Cardiac fibroblast (primary cell): ENCODE measurements at regions not wholly inside any gene's neighbourhood (a gene's known extent, or its start where the extent isn't known, plus 50 kb on each side); places are given as distances from the start of the nearest gene placed in this dataset.

Experiments used
- DNase-seq, 2 donors: peaks; one replicate each; pipeline versions ENCODE4 v3.0.0 to v3.0.0-alpha.2; 2010; ENCODE audit warnings: low read depth in 2 of 2
- H3K4me3 ChIP-seq, 2 donors: replicated peaks in 1 of 2; 1 replicate in 1 of 2; 2 replicates in 1 of 2; pipeline ENCODE4 v1.5.1; 2011; ENCODE audit warnings: low read depth in 2 of 2, low read length in 2 of 2, mild to moderate bottlenecking in 2 of 2, moderate library complexity in 1 of 2
- TF ChIP-seq, protein P1 (sequence below): IDR thresholded peaks from one replicate; pipeline ENCODE4 v1.5.1; 2011; ENCODE audit warnings: low read depth, mild to moderate bottlenecking, low read length, inconsistent platforms

DNA sequence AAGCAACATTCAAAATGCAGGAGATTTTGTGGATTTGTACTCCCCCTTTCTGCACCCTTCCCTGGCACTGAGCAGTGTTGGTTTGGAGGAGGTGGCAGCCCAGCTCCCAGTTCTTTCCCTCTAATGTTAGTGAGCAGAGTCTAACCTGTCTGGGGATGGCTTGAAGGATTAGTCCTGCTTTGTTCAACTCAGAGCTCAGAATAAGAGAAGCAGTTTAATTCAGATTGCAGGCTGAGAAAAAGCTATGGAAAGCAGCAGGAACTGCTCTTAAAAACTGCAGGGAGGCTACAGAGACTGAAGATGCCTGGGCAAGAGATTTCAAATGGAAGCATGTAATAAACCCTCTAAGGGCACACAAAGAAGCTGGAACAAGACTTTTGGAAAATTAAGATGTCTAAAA lies 223.4 kb upstream of the GGTLC1 start:
- TF ChIP-seq, protein P1, sequence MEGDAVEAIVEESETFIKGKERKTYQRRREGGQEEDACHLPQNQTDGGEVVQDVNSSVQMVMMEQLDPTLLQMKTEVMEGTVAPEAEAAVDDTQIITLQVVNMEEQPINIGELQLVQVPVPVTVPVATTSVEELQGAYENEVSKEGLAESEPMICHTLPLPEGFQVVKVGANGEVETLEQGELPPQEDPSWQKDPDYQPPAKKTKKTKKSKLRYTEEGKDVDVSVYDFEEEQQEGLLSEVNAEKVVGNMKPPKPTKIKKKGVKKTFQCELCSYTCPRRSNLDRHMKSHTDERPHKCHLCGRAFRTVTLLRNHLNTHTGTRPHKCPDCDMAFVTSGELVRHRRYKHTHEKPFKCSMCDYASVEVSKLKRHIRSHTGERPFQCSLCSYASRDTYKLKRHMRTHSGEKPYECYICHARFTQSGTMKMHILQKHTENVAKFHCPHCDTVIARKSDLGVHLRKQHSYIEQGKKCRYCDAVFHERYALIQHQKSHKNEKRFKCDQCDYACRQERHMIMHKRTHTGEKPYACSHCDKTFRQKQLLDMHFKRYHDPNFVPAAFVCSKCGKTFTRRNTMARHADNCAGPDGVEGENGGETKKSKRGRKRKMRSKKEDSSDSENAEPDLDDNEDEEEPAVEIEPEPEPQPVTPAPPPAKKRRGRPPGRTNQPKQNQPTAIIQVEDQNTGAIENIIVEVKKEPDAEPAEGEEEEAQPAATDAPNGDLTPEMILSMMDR, result no peak

DNA sequence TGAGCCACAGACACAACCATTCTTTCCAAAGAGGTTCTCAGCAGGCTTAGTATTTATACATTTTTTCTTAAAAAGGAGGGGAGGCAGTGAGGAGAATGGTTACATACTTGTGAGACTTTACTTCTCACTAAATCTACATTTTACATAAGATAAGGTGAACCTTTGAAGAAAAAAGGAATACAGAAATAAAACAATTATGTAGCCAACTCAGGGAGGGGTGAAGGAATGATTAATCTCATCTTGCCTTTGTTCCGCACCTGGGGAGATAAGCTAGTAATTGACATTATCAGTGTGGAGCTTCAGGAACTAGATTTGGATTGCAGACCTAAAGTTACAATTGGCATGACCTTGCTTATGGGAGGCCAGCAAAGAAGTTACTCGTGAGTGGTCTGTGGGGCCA lies 221.8 kb upstream of the GGTLC1 start:
- H3K4me3 ChIP-seq, result no peak overlapping the region
- TF ChIP-seq, protein P1, result no peak
- DNase-seq, result no peak

More for the DNA sequence above, 223.4 kb upstream of the GGTLC1 start:
- no peak for DNase-seq
- H3K4me3 ChIP-seq, result no peak overlapping the region

DNA sequence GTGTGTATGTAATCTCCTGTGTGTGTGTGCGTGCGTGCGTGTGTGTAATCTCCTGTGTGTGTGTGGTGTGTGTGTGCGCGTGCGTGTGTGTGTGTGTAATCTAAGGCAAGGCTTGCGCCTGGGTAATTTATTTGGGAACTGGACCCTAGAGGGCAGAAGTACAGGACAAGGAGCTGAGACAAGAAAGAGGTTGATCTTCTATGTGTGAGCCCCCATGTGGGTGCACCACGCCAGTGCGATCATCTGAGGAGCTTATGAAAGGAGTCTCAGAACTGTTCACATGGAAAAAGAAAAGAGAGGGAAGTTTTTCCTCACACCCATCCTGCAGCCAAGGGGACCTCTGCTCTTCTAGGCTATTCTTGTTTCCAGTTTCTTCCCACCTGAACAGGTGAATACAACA lies 220.1 kb upstream of the GGTLC1 start:
- no peak overlapping the region for H3K4me3 ChIP-seq
- TF ChIP-seq, protein P1, result no peak
- no peak for DNase-seq

DNA sequence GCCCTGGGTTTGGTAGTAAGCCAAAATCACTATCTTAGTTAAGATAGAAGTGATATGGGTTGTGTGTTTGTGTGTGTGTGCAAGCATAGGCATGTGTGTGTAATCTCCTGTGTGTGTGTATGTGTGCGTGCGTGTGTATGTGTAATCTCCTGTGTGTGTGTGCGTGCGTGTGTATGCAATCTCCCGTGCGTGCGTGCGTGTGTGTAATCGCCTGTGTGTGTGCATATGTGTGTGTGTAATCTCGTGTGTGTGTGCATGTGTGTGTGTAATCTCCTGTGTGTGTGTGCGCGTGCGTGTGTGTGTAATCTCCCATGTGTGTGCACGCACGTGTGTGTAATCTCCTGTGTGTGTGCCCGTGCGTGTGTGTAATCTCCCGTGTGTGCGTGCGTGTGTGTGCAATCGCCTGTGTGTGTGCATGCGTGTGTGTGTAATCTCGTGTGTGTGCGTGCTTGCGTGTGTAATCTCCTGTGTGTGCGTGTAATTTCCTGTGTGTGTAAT lies 219.3 kb upstream of the GGTLC1 start:
- H3K4me3 ChIP-seq, result no peak overlapping the region
- DNase-seq, result no peak
- TF ChIP-seq, protein P1, result no peak

DNA sequence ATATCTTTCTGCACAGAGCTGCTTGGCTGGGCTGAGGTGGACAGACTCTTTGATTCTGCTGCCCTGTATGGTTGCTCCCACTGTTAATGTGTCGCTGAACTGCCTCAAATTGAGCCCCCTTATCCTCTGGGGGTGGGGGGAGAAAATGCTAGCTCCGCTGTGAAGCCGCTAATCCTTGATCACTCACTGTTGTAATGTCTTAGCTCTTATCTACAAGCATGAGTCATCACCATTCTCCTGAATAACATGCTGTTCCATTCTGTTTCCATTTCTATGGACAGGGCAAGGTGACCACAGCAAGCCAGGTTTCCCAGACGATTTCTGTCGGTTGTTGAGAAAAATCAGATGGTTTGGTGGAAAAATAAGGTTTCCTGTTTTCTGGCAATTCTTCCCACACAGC lies 218.4 kb upstream of the GGTLC1 start:
- TF ChIP-seq, protein P1, result no peak
- H3K4me3 ChIP-seq, result no peak overlapping the region
- peak; percentile 2 to 3 for DNase-seq

DNA sequence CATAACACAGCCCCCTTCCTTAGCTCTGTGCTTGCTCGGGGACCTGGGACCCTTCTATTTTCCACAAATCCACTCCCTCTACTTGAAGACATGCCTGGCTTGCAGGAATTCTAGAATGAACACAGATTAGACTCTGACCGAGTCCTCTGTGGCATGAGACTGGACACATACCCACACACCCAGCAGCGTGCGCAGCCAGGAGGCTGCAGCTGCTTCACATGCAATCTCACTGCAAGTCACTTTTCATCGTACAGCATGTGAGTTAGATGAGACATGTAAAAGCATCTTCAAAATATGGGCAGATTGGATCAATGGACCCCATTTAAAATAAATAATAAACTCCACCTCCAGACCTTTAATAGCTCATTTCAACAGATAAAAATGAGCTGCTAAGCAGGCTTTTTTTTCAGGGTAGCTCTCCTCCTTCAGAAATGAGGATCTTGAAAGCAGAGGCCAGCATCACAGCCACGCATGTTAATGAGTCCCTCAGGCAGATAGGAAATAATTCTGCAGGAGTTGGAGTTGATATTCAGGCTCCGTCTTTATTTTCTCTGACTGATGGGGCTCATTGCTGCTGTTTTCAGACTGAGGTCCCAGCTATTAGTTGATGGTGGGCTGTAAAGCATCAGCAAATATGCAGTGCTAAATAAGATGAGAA lies 215.1 kb upstream of the GGTLC1 start:
- no peak for DNase-seq
- TF ChIP-seq, protein P1, result no peak
- no peak overlapping the region for H3K4me3 ChIP-seq

DNA sequence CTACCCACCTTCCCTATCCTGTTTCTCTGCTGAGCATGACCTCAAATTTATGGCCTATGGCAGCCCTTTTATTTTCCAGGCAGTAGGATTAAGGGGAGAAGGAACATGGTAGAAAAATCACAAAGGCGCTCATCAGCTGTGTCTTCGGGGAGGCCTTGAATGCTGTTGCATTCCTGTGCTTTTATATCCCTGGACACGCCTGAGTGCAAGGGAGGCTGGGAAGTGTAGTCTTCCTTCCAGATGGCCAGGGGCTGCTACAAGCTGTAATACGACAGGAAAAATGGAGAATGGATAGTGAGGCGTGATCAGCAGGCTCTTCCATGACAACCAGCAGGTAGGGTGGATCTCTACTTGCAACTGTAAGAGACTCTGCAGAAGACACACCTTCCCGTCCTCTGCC lies 210.9 kb upstream of the GGTLC1 start:
- H3K4me3 ChIP-seq, result no peak overlapping the region
- TF ChIP-seq, protein P1, result no peak
- DNase-seq, result no peak
